ENCODE measurements at regions not wholly inside any gene's neighbourhood (a gene's known extent, or its start where the extent isn't known, plus 50 kb on each side); places are given as distances from the start of the nearest gene placed in this dataset.

GRCh38 chr12:59839514-59839913 lies 243.7 kb downstream of the SLC16A7 start:
- Histone ChIP-seq H3K4me3 (replicated peaks; ENCODE audit: insufficient read depth, low read length) (no peak overlapping the region), H3K27ac (replicated peaks) (no peak overlapping the region), H3K27me3 (ENCODE audit: insufficient read depth, poor library complexity, severe bottlenecking) (no peaks in the 10 kb centered on the region)
- TF ChIP-seq SPI1 (IDR thresholded peaks at IDR 0.05; ENCODE audit: borderline replicate concordance, low read depth) (no peak), REST (IDR thresholded peaks at IDR 0.05; ENCODE audit: insufficient replicate concordance, low read depth) (no peak), CTCF (IDR thresholded peaks at IDR 0.05; ENCODE audit: insufficient read depth, low read length) (no peak), GABPA (IDR thresholded peaks at IDR 0.05; ENCODE audit: low read depth) (no peak), POLR2AphosphoS5 (IDR thresholded peaks at IDR 0.05; ENCODE audit: low read depth) (no peak)
- no peak for DNase-seq (ENCODE audit: low read depth in 1 of 2, low spot score in 1 of 2)

GRCh38 chr12:59843260-59843843 lies 247.5 kb downstream of the SLC16A7 start:
- Histone ChIP-seq H3K27me3 (ENCODE audit: insufficient read depth, poor library complexity, severe bottlenecking) (no peaks in the 10 kb centered on the region), H3K27ac (replicated peaks) (no peak overlapping the region), H3K4me3 (replicated peaks; ENCODE audit: insufficient read depth, low read length) (no peak overlapping the region)
- no peak for DNase-seq (ENCODE audit: low read depth in 1 of 2, low spot score in 1 of 2)
- TF ChIP-seq SPI1 (IDR thresholded peaks at IDR 0.05; ENCODE audit: borderline replicate concordance, low read depth) (no peak), REST (IDR thresholded peaks at IDR 0.05; ENCODE audit: insufficient replicate concordance, low read depth) (no peak), CTCF (IDR thresholded peaks at IDR 0.05; ENCODE audit: insufficient read depth, low read length) (no peak), GABPA (IDR thresholded peaks at IDR 0.05; ENCODE audit: low read depth) (no peak), POLR2AphosphoS5 (IDR thresholded peaks at IDR 0.05; ENCODE audit: low read depth) (no peak)

- DNase-seq (ENCODE audit: low read depth in 1 of 2, low spot score in 1 of 2), result no peak
- H3K27ac ChIP-seq (replicated peaks), result no peak overlapping the region
- no peaks in the 10 kb centered on the region for H3K27me3 ChIP-seq (ENCODE audit: insufficient read depth, poor library complexity, severe bottlenecking)
- H3K4me3 ChIP-seq (replicated peaks; ENCODE audit: insufficient read depth, low read length), result no peak overlapping the region
- TF ChIP-seq POLR2AphosphoS5 (IDR thresholded peaks at IDR 0.05; ENCODE audit: low read depth) (no peak), REST (IDR thresholded peaks at IDR 0.05; ENCODE audit: insufficient replicate concordance, low read depth) (no peak), CTCF (IDR thresholded peaks at IDR 0.05; ENCODE audit: insufficient read depth, low read length) (no peak), SPI1 (IDR thresholded peaks at IDR 0.05; ENCODE audit: borderline replicate concordance, low read depth) (no peak), GABPA (IDR thresholded peaks at IDR 0.05; ENCODE audit: low read depth) (no peak)
Observed at GRCh38 chr12:59844750-59845149, 248.9 kb downstream of the SLC16A7 start.
